PC-3 (cell line): ENCODE measurements at regions not wholly inside any gene's neighbourhood (a gene's known extent, or its start where the extent isn't known, plus 50 kb on each side); places are given as distances from the start of the nearest gene placed in this dataset.

ENCODE experiments used
- ATAC-seq: fragments of 200-7000 bp; cut with Tn5 transposase; 2 replicates; pipeline ENCODE4 v1.9.1; 2020; ENCODE audit warnings: mild to moderate bottlenecking, moderate library complexity
- BruUV-seq: library from RNA; stranded (reverse); fragments of 400-500 nt; replicated peaks from 2 replicates; lab custom pipeline; 2021; lab: Mats Ljungman, UMichigan
- CTCF ChIA-PET: fragments of 300-600 bp; sonication (Branson Sonifier 250); formaldehyde crosslinking; loops from one replicate; lab custom pipeline; 2022; ENCODE audit warnings: antibody characterized with exemption; lab: Charles Lee
- POLR2A ChIA-PET: fragments of 300-600 bp; sonication (Branson Sonifier 250); formaldehyde crosslinking; loops from one replicate; lab custom pipeline; 2022; ENCODE audit warnings: antibody characterized with exemption; ENCODE audit not compliant: unreplicated experiment; lab: Charles Lee
- DNase-seq: peaks from one replicate; pipeline ENCODE4 v3.0.0-alpha.2; 2015
- H2AFZ ChIP-seq: fragments of 300-600 bp; sonication (generic); 2 replicates; pipeline ENCODE4 v1.6.0; 2016; ENCODE audit warnings: antibody characterized with exemption, low read length
- H3F3A ChIP-seq: fragments of 300-600 bp; sonication (generic); one replicate; pipeline ENCODE4 v1.6.0; 2017; ENCODE audit warnings: antibody characterized with exemption, low read length, control low read depth, mild to moderate bottlenecking; ENCODE audit not compliant: unreplicated experiment
- H3K27ac ChIP-seq: fragments of 300-600 bp; sonication (generic); 2 replicates; pipeline ENCODE4 v1.5.1; 2016; ENCODE audit warnings: mild to moderate bottlenecking, low read length
- H3K27me3 ChIP-seq: fragments of 300-600 bp; sonication (generic); 2 replicates; pipeline ENCODE4 v1.6.1; 2016; ENCODE audit warnings: low read length, mixed read lengths
- H3K36me3 ChIP-seq: fragments of 300-600 bp; sonication (generic); 2 replicates; pipeline ENCODE4 v1.6.1; 2016; ENCODE audit warnings: low read depth, mixed run types, low read length, mixed read lengths
- H3K4me1 ChIP-seq: fragments of 300-600 bp; sonication (generic); 2 replicates; pipeline ENCODE4 v1.5.1; 2016; ENCODE audit warnings: low read length; ENCODE audit not compliant: insufficient read depth
- H3K4me2 ChIP-seq: fragments of 300-600 bp; sonication (generic); 2 replicates; pipeline ENCODE4 v1.6.0; 2016; ENCODE audit warnings: low read length
- H3K4me3 ChIP-seq: fragments of 300-600 bp; sonication (generic); 2 replicates; pipeline ENCODE4 v1.5.1; 2016; ENCODE audit warnings: mild to moderate bottlenecking, low read length, mixed read lengths
- H3K79me2 ChIP-seq: fragments of 300-600 bp; sonication (generic); 2 replicates; pipeline ENCODE4 v1.6.1; 2017; ENCODE audit warnings: low read length, mixed read lengths
- H3K9ac ChIP-seq: fragments of 300-600 bp; sonication (generic); 2 replicates; pipeline ENCODE4 v1.6.0; 2016; ENCODE audit warnings: mild to moderate bottlenecking, low read length
- H3K9me2 ChIP-seq: fragments of 300-600 bp; sonication (generic); replicated peaks from 2 replicates; pipeline ENCODE4 v1.6.1; 2016; ENCODE audit warnings: mixed run types, low read length, mixed read lengths
- H3K9me3 ChIP-seq: fragments of 300-600 bp; sonication (generic); 2 replicates; pipeline ENCODE4 v1.6.1; 2016; ENCODE audit warnings: low read length, mixed read lengths
- H4K20me1 ChIP-seq: fragments of 300-600 bp; sonication (generic); 2 replicates; pipeline ENCODE4 v1.6.1; 2016; ENCODE audit warnings: low read length, mixed read lengths
- CTCF ChIP-seq: fragments of 300-600 bp; sonication (generic); conservative IDR thresholded peaks from 2 replicates; pipeline ENCODE4 v1.5.1; 2017; ENCODE audit warnings: antibody characterized with exemption, low read depth, mild to moderate bottlenecking, low read length
- EZH2 ChIP-seq: fragments of 300-600 bp; sonication (generic); IDR thresholded peaks from one replicate; pipeline ENCODE4 v1.6.1; 2017; ENCODE audit warnings: antibody characterized with exemption, mild to moderate bottlenecking, low read length; ENCODE audit not compliant: unreplicated experiment
- EZH2phosphoT487 ChIP-seq: fragments of 300-600 bp; sonication (generic); IDR thresholded peaks from 2 replicates; pipeline ENCODE4 v1.6.1; 2018; ENCODE audit warnings: mild to moderate bottlenecking, antibody characterized with exemption, low read length, borderline replicate concordance
- intact Hi-C: fragments of 100-400 bp; cut with micrococcal nuclease; formaldehyde crosslinking; loops from 2 replicates; pipeline ENCODE4 v1.9.0; 2023

- DNase-seq = no peak
- Histone ChIP-seq H3K27ac (no peak overlapping the region), H3K9me3 (no peaks in the 10 kb centered on the region), H3K4me3 (no peak overlapping the region), H3K36me3 (no peaks in the 10 kb centered on the region), H3K27me3 (no peaks in the 10 kb centered on the region), H4K20me1 (no peaks in the 10 kb centered on the region), H3K4me2 (no peak overlapping the region), H3K4me1 (no peaks in the 10 kb centered on the region), H3K9ac (no peak overlapping the region), H2AFZ (no peak overlapping the region), H3K9me2 (no peaks in the 10 kb centered on the region), H3K79me2 (no peaks in the 10 kb centered on the region), H3F3A (no peaks in the 10 kb centered on the region)
- TF ChIP-seq EZH2 (no peak), EZH2phosphoT487 (no peak), CTCF (no peak)
- no TSS peak for BruUV-seq
- intact Hi-C loops = no loop called here
- no peak for ATAC-seq
- ChIA-PET POLR2A (no interaction called here), CTCF (no interaction called here)
Measured at GRCh38 chr1:193799371-193799770, 613.0 kb upstream of the B3GALT2 start.

- H3F3A ChIP-seq = no peaks in the 10 kb centered on the region
- H3K36me3 ChIP-seq = no peaks in the 10 kb centered on the region
- intact Hi-C loops = no loop called here
- no peak for ATAC-seq
- H3K9me2 ChIP-seq = no peaks in the 10 kb centered on the region
- no peak for TF ChIP-seq EZH2phosphoT487
- no peak for TF ChIP-seq CTCF
- no peak for TF ChIP-seq EZH2
- H3K4me1 ChIP-seq = no peaks in the 10 kb centered on the region
- POLR2A ChIA-PET = no interaction called here
- no peak for DNase-seq
- H3K79me2 ChIP-seq = no peaks in the 10 kb centered on the region
- no peak overlapping the region for H3K4me3 ChIP-seq
- no peak overlapping the region for H2AFZ ChIP-seq
- H4K20me1 ChIP-seq = no peaks in the 10 kb centered on the region
- CTCF ChIA-PET = no interaction called here
- no peak overlapping the region for H3K4me2 ChIP-seq
- no peak overlapping the region for H3K9ac ChIP-seq
- H3K27ac ChIP-seq = no peak overlapping the region
- H3K9me3 ChIP-seq = no peaks in the 10 kb centered on the region
- no TSS peak for BruUV-seq
- H3K27me3 ChIP-seq = no peaks in the 10 kb centered on the region
Measured at GRCh38 chr1:193794239-193794638, 607.8 kb upstream of the B3GALT2 start.

- Histone ChIP-seq H3K4me1 (no peaks in the 10 kb centered on the region), H3K9me2 (no peaks in the 10 kb centered on the region), H3K36me3 (no peaks in the 10 kb centered on the region), H3K9me3 (no peaks in the 10 kb centered on the region), H3K79me2 (no peaks in the 10 kb centered on the region), H3K4me3 (no peak overlapping the region), H4K20me1 (no peaks in the 10 kb centered on the region), H3K4me2 (no peak overlapping the region), H3F3A (no peaks in the 10 kb centered on the region), H3K9ac (no peak overlapping the region), H3K27ac (no peak overlapping the region), H2AFZ (no peak overlapping the region), H3K27me3 (no peaks in the 10 kb centered on the region)
- no peak for DNase-seq
- ChIA-PET POLR2A (no interaction called here), CTCF (no interaction called here)
- TF ChIP-seq CTCF (no peak), EZH2 (no peak), EZH2phosphoT487 (no peak)
- no peak for ATAC-seq
- no TSS peak for BruUV-seq
- intact Hi-C loops = no loop called here
Measured at GRCh38 chr1:193791746-193792145, 605.3 kb upstream of the B3GALT2 start.
